Omental fat pad (tissue), 3 donors: ENCODE measurements at regions not wholly inside any gene's neighbourhood (a gene's known extent, or its start where the extent isn't known, plus 50 kb on each side); places are given as distances from the start of the nearest gene placed in this dataset.

Experiments
- ATAC-seq: fragments of 150-250 bp; one replicate; pipeline ENCODE4 v1.9.1; 2016; ENCODE audit warnings: mild to moderate bottlenecking, moderate library complexity; ENCODE audit not compliant: low FRiP score
- DNase-seq: peaks from one replicate; pipeline ENCODE4 v3.0.0-alpha.2; 2019; ENCODE audit warnings: low spot score
- CTCF ChIP-seq, 3 donors: fragments of 450-650 bp; IDR thresholded peaks; one replicate each; pipeline ENCODE4 v1.5.1; 2016 to 2017; ENCODE audit warnings: antibody characterized with exemption in 3 of 3, mild to moderate bottlenecking in 3 of 3, moderate library complexity in 2 of 3

- TF ChIP-seq CTCF (IDR thresholded peaks at IDR 0.05): no peak
- ATAC-seq (no peak), DNase-seq (no peak)
Measured at GRCh38 chr20:24724982-24725533, 224.0 kb upstream of the CST7 start.

DNA sequence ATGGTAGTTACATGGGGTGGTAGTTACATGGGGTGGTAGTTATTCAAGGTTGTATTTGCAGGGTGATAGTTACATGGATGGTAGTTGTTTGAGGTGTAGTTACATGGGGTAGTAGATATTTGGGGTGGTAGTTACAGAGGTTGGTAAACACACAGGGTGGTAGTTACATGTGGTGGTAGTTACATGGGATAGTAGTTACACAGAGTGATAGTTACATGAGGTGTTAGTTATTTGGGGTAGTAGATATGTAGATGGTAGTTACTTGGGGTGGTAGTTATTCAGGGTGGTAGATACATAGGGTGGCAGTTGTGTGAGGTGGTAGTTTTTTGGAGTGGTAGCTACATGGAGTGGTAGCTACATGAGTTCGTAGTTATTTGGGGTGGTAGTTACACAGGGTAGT, 221.3 kb upstream of the CST7 start:
- DNase-seq (no peak), ATAC-seq (no peak)
- no peak for TF ChIP-seq CTCF (IDR thresholded peaks at IDR 0.05)

GRCh38 chr20:24729896-24730605, 219.0 kb upstream of the CST7 start:
- ATAC-seq (no peak), DNase-seq (no peak)
- TF ChIP-seq CTCF (IDR thresholded peaks at IDR 0.05): no peak

GRCh38 chr20:24730750-24731149, 218.3 kb upstream of the CST7 start:
- TF ChIP-seq CTCF (IDR thresholded peaks at IDR 0.05): no peak
- no peak for ATAC-seq
- DNase-seq: no peak

GRCh38 chr20:24731312-24731711, 217.8 kb upstream of the CST7 start:
- TF ChIP-seq CTCF (IDR thresholded peaks at IDR 0.05): no peak
- DNase-seq: no peak
- no peak for ATAC-seq

- ATAC-seq (no peak), DNase-seq (no peak)
- no peak for TF ChIP-seq CTCF (IDR thresholded peaks at IDR 0.05)
Measured at GRCh38 chr20:24732076-24732475, 217.0 kb upstream of the CST7 start.

DNA sequence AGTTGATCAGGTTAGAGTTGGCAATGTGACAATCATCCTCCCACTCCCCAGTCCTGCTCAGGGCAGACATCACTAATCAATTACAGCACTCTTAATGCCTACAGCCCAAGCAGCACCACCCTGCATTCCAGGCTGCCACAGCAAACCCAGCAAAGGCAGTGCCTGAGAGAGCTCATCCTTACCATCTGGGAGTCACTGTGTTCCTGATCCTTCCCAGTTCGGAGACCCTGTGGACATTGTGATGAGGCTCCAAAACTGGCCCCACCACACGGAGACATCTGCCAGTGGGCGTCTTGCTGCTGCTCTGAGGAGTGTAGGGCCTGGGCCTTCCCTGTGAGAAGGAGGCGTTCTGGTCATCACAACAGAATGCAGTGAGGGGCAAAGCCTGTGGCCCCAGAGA, 216.5 kb upstream of the CST7 start:
- TF ChIP-seq CTCF (IDR thresholded peaks at IDR 0.05): no peak
- ATAC-seq (no peak), DNase-seq (no peak)
